ENCODE measurements at regions not wholly inside any gene's neighbourhood (a gene's known extent, or its start where the extent isn't known, plus 50 kb on each side); places are given as distances from the start of the nearest gene placed in this dataset.

- DNase-seq: no peak
These were observed 72.4 kb upstream of the TAC1 start for GRCh38 chr7:97659363-97660045.

- no peak for DNase-seq
These were observed 64.5 kb upstream of the TAC1 start for GRCh38 chr7:97667359-97667758.

DNA sequence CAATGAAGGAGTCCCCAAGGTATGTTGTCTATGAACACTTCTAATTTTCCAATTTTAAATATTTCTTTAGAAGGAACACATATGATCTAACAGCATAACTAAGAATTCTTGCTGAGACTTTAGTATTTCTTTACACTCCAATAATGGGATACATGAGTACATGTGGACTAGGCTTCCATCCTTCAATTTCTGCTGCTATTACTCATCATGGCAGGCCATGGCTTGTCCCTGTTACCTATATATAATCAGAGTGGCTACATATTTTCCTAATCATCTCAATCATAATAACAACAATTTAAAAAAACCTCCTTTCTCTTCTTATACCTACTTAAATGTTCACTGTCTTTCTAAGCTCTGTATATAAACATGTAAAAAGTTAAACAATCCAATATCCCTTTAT, 60.3 kb upstream of the TAC1 start:
- no peak for DNase-seq

- DNase-seq: no peak
These were observed 51.3 kb upstream of the TAC1 start for GRCh38 chr7:97680622-97681021.
